ENCODE measurements at regions not wholly inside any gene's neighbourhood (a gene's known extent, or its start where the extent isn't known, plus 50 kb on each side); places are given as distances from the start of the nearest gene placed in this dataset.

- no peak for ATAC-seq
- POLR2A ChIA-PET, result no interaction called here
- H3K36me3 Mint-ChIP-seq, result no peaks in the 10 kb centered on the region
- peaks cover 11% of the 10 kb centered on the region for H3K4me1 Mint-ChIP-seq
- CTCF ChIA-PET, result no interaction called here
- no peak overlapping the region for H3K4me3 Mint-ChIP-seq
- no peaks in the 10 kb centered on the region for H3K27me3 Mint-ChIP-seq (ENCODE audit: low read depth)
- TF ChIP-seq PRDM15 (CRISPR knock-in tag; IDR thresholded peaks at IDR 0.05) (no peak), EMX1 (CRISPR knock-in tag; IDR thresholded peaks at IDR 0.05) (no peak), IRF2 (CRISPR knock-in tag; IDR thresholded peaks at IDR 0.05; ENCODE audit: borderline replicate concordance, low read depth) (no peak), SMAD3 (CRISPR knock-in tag; IDR thresholded peaks at IDR 0.05; ENCODE audit: borderline replicate concordance) (no peak), E2F4 (CRISPR knock-in tag; IDR thresholded peaks at IDR 0.05; ENCODE audit: borderline replicate concordance, low read depth) (no peak)
- H3K27ac Mint-ChIP-seq, result no peak overlapping the region
- H3K9me3 Mint-ChIP-seq, result no peaks in the 10 kb centered on the region
- DNase-seq (ENCODE audit: low spot score), result no peak
Observed at GRCh38 chr5:87119588-87119987, 148.1 kb upstream of the RASA1 start.

DNA sequence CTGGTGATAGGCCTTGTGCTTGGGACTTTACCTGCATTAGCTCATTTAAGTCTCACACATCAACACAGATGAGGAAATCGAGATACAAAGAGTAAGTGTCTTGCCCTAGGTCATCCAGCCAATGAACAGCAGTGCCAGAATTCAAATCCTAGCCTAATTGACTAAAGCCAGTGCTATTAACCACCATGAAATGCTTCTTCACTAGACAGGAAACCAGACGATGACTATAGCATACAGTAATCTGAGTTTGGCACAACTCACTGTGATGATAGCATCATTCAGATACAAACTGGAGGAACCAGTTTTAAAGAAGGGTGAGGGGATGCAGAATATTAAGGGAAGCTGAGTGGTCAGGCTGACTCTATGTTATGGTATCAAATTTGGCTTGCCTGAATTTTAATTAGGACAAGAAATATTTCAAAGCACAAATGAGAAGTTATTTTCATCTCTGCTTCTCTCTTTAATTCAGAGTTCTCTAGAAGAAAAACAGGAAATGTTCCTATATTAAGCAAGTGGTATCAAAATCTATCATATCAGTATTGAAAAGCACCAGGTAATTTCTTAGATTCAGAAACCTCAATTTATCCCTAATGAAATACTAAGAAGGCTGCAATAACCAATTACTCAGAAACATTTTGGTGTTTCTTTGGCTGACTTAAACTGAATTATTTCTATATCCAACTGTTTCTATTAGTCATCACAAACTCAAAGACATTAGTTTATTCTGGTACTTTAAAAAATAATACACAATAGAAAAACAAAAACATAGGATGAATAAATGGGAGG, 147.0 kb upstream of the RASA1 start:
- Mint-ChIP-seq H3K9me3 (no peaks in the 10 kb centered on the region), H3K4me3 (no peak overlapping the region), H3K4me1 (peaks cover 11% of the 10 kb centered on the region), H3K27me3 (ENCODE audit: low read depth) (no peaks in the 10 kb centered on the region), H3K27ac (no peak overlapping the region), H3K36me3 (no peaks in the 10 kb centered on the region)
- DNase-seq (ENCODE audit: low spot score) (no peak), ATAC-seq (no peak)
- ChIA-PET POLR2A (no interaction called here), CTCF (no interaction called here)
- TF ChIP-seq SMAD4 (CRISPR knock-in tag; IDR thresholded peaks at IDR 0.05) (no peak), EMX1 (CRISPR knock-in tag; IDR thresholded peaks at IDR 0.05) (no peak), ELF4 (CRISPR knock-in tag; IDR thresholded peaks at IDR 0.05; ENCODE audit: low read depth) (no peak), MAX (CRISPR knock-in tag; IDR thresholded peaks at IDR 0.05) (no peak), ZNF512 (CRISPR knock-in tag; IDR thresholded peaks at IDR 0.05; ENCODE audit: borderline replicate concordance) (no peak), ZNF396 (CRISPR knock-in tag; IDR thresholded peaks at IDR 0.05; ENCODE audit: borderline replicate concordance) (no peak), ZNF423 (CRISPR knock-in tag; IDR thresholded peaks at IDR 0.05) (no peak), PRDM15 (CRISPR knock-in tag; IDR thresholded peaks at IDR 0.05) (no peak)
- TF ChIP-seq, protein P1, sequence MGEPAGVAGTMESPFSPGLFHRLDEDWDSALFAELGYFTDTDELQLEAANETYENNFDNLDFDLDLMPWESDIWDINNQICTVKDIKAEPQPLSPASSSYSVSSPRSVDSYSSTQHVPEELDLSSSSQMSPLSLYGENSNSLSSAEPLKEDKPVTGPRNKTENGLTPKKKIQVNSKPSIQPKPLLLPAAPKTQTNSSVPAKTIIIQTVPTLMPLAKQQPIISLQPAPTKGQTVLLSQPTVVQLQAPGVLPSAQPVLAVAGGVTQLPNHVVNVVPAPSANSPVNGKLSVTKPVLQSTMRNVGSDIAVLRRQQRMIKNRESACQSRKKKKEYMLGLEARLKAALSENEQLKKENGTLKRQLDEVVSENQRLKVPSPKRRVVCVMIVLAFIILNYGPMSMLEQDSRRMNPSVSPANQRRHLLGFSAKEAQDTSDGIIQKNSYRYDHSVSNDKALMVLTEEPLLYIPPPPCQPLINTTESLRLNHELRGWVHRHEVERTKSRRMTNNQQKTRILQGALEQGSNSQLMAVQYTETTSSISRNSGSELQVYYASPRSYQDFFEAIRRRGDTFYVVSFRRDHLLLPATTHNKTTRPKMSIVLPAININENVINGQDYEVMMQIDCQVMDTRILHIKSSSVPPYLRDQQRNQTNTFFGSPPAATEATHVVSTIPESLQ (CRISPR knock-in tag; IDR thresholded peaks at IDR 0.05), result no peak
- TF ChIP-seq, protein P2, sequence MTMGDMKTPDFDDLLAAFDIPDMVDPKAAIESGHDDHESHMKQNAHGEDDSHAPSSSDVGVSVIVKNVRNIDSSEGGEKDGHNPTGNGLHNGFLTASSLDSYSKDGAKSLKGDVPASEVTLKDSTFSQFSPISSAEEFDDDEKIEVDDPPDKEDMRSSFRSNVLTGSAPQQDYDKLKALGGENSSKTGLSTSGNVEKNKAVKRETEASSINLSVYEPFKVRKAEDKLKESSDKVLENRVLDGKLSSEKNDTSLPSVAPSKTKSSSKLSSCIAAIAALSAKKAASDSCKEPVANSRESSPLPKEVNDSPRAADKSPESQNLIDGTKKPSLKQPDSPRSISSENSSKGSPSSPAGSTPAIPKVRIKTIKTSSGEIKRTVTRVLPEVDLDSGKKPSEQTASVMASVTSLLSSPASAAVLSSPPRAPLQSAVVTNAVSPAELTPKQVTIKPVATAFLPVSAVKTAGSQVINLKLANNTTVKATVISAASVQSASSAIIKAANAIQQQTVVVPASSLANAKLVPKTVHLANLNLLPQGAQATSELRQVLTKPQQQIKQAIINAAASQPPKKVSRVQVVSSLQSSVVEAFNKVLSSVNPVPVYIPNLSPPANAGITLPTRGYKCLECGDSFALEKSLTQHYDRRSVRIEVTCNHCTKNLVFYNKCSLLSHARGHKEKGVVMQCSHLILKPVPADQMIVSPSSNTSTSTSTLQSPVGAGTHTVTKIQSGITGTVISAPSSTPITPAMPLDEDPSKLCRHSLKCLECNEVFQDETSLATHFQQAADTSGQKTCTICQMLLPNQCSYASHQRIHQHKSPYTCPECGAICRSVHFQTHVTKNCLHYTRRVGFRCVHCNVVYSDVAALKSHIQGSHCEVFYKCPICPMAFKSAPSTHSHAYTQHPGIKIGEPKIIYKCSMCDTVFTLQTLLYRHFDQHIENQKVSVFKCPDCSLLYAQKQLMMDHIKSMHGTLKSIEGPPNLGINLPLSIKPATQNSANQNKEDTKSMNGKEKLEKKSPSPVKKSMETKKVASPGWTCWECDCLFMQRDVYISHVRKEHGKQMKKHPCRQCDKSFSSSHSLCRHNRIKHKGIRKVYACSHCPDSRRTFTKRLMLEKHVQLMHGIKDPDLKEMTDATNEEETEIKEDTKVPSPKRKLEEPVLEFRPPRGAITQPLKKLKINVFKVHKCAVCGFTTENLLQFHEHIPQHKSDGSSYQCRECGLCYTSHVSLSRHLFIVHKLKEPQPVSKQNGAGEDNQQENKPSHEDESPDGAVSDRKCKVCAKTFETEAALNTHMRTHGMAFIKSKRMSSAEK (CRISPR knock-in tag; IDR thresholded peaks at IDR 0.05; ENCODE audit: borderline replicate concordance), result no peak
- TF ChIP-seq, protein P3, sequence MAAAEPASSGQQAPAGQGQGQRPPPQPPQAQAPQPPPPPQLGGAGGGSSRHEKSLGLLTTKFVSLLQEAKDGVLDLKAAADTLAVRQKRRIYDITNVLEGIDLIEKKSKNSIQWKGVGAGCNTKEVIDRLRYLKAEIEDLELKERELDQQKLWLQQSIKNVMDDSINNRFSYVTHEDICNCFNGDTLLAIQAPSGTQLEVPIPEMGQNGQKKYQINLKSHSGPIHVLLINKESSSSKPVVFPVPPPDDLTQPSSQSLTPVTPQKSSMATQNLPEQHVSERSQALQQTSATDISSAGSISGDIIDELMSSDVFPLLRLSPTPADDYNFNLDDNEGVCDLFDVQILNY (CRISPR knock-in tag; IDR thresholded peaks at IDR 0.05), result no peak
